WERI-Rb-1 (cell line): ENCODE measurements at regions not wholly inside any gene's neighbourhood (a gene's known extent, or its start where the extent isn't known, plus 50 kb on each side); places are given as distances from the start of the nearest gene placed in this dataset.

Source experiments
- DNase-seq: peaks from one replicate; pipeline ENCODE4 v3.0.0-alpha.2; 2020
- H3K27ac ChIP-seq: fragments of 250-450 bp; sonication (Bioruptor Pico); 2 replicates; pipeline ENCODE4 v1.5.1; 2020; ENCODE audit warnings: mild to moderate bottlenecking, moderate library complexity
- H3K27me3 ChIP-seq: fragments of 250-450 bp; sonication (Bioruptor Pico); 2 replicates; pipeline ENCODE4 v1.5.1; 2021; ENCODE audit warnings: mild to moderate bottlenecking, low read depth, moderate library complexity; ENCODE audit not compliant: insufficient read depth, severe bottlenecking
- H3K36me3 ChIP-seq: fragments of 250-450 bp; sonication (Bioruptor Pico); 2 replicates; pipeline ENCODE4 v1.5.1; 2020; ENCODE audit warnings: mild to moderate bottlenecking, moderate library complexity
- H3K4me3 ChIP-seq: 2 replicates; pipeline ENCODE4 v1.5.1; 2011; ENCODE audit warnings: low read depth, mild to moderate bottlenecking, control low read depth, low read length
- H3K9me3 ChIP-seq: fragments of 250-450 bp; sonication (Bioruptor Pico); 2 replicates; pipeline ENCODE4 v1.5.1; 2021; ENCODE audit warnings: mild to moderate bottlenecking, moderate library complexity; ENCODE audit not compliant: severe bottlenecking
- CTCF ChIP-seq: IDR thresholded peaks from 2 replicates; pipeline ENCODE4 v1.5.1; 2011; ENCODE audit warnings: low read depth, mild to moderate bottlenecking, control low read depth, inconsistent platforms, low read length

DNA sequence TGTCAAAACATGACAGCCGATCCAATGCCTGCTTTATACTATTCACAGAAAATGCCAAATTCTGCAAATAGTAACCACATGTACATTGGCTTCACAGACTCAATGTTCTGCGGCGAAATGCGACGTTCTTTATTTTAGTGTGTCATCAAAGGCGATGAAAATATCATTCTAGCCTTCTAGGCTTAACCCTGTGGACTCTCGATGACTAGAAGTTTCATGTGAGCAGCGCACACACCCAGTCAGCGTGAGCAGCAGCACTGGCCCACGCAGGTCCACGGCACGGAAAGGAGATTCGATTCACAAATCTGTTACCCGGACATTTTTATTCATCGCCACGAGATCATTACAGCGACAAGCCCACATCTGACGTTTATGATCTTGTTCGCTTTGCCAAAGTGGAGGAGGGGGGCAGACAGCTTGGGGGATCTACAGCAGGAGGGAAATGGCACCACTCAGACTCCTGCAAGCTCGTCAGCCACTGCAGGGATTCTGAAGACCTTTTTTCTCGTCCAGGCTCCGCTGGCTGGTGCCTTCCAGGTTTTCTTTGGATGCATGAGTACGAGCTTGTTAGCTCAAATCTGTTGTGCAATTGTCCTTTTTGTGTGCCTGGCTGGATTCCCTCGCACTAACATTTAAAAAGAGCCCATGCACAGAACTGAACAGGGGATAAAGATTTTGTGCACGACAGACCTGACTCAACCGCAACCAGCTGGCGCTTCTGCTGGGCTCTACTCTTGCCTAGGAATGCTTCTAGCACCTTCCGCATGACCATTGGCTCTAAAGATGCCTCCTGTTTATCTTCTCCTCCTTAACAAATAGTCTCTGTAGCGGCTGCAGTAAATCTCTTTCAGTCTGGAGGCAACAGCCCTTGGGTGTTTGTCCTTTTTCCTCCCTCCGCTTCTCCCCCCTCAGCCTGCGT, 938.4 kb downstream of the MCTP2 start:
- H3K9me3 ChIP-seq = no peaks in the 10 kb centered on the region
- H3K4me3 ChIP-seq = no peak overlapping the region
- no peak for TF ChIP-seq CTCF
- no peak for DNase-seq
- H3K36me3 ChIP-seq = no peaks in the 10 kb centered on the region
- peaks cover 85% of the 10 kb centered on the region for H3K27me3 ChIP-seq
- no peak overlapping the region for H3K27ac ChIP-seq

GRCh38 chr15:95170561-95171380, 939.4 kb downstream of the MCTP2 start:
- Histone ChIP-seq H3K27me3 (peaks cover 76% of the 10 kb centered on the region), H3K36me3 (no peaks in the 10 kb centered on the region), H3K4me3 (no peak overlapping the region), H3K9me3 (no peaks in the 10 kb centered on the region), H3K27ac (no peak overlapping the region)
- no peak for TF ChIP-seq CTCF
- DNase-seq = no peak

GRCh38 chr15:95171564-95171963, 940.2 kb downstream of the MCTP2 start:
- Histone ChIP-seq H3K27ac (no peak overlapping the region), H3K9me3 (no peaks in the 10 kb centered on the region), H3K4me3 (no peak overlapping the region), H3K36me3 (no peaks in the 10 kb centered on the region), H3K27me3 (peaks cover 78% of the 10 kb centered on the region)
- no peak for TF ChIP-seq CTCF
- DNase-seq = no peak

- Histone ChIP-seq H3K27me3 (peaks cover 67% of the 10 kb centered on the region), H3K9me3 (no peaks in the 10 kb centered on the region), H3K4me3 (no peak overlapping the region), H3K36me3 (no peaks in the 10 kb centered on the region), H3K27ac (no peak overlapping the region)
- DNase-seq = no peak
- TF ChIP-seq CTCF = no peak
Measured at GRCh38 chr15:95174301-95175259, 943.2 kb downstream of the MCTP2 start.

- TF ChIP-seq CTCF = no peak
- no peak for DNase-seq
Measured at GRCh38 chr15:95175914-95176658, 944.7 kb downstream of the MCTP2 start.

More at GRCh38 chr15:95175914-95176658, 944.7 kb downstream of the MCTP2 start:
- H3K27me3 ChIP-seq = peaks cover 52% of the 10 kb centered on the region
- no peak overlapping the region for H3K27ac ChIP-seq
- H3K4me3 ChIP-seq = no peak overlapping the region
- no peaks in the 10 kb centered on the region for H3K9me3 ChIP-seq
- no peaks in the 10 kb centered on the region for H3K36me3 ChIP-seq
